LHCN-M2 (cell line): ENCODE measurements at regions not wholly inside any gene's neighbourhood (a gene's known extent, or its start where the extent isn't known, plus 50 kb on each side); places are given as distances from the start of the nearest gene placed in this dataset.

Experiments used
- DNase-seq: peaks from one replicate; pipeline ENCODE4 v3.0.0-alpha.2; 2012; ENCODE audit warnings: low read depth

DNA sequence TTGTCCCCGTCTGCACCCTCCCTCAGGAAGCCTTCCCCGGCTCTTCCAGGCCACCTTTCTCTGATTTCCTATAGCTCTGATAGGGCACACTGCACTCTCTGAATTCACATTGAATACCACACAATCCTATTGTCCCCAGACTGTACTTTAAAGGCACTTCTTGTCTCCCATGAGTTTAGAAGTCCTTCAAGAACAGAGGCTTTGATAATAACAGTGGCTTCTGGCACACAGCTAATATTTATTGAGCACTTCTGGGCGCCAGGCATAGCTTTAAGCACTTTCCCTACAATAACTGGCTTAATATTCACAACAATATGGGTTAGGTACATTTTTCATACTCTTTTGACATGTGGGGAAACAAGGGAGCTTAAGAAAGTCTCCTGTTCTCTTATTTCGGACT, 169.7 kb upstream of the IRX6 start:
- no peak for DNase-seq

- DNase-seq, result no peak
Measured at GRCh38 chr16:55154956-55155355, 169.0 kb upstream of the IRX6 start.

DNA sequence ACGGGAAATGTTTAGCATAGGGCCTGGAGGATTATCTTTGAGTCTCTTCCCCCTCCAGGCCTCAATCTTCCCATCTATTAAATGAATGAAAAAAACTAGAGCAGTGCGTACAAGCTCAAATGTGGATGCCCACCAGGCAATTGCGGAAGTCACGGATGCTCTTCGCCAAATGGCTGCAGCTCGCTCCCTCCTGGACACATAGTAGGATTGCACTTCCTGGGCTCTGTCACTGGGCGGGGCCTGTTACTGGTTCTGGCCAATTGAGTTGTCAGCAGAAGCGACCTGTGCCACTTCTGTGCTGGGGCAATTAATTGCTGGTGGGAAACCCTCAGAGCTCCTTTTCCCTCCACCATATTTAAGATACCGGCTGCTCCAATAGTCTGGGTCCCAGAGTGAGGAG, 168.2 kb upstream of the IRX6 start:
- DNase-seq, result no peak

GRCh38 chr16:55169780-55170179, 154.2 kb upstream of the IRX6 start:
- no peak for DNase-seq

- no peak for DNase-seq
Measured at GRCh38 chr16:55171241-55171640, 152.8 kb upstream of the IRX6 start.

- DNase-seq, result no peak
Measured at GRCh38 chr16:55175389-55175788, 148.6 kb upstream of the IRX6 start.

DNA sequence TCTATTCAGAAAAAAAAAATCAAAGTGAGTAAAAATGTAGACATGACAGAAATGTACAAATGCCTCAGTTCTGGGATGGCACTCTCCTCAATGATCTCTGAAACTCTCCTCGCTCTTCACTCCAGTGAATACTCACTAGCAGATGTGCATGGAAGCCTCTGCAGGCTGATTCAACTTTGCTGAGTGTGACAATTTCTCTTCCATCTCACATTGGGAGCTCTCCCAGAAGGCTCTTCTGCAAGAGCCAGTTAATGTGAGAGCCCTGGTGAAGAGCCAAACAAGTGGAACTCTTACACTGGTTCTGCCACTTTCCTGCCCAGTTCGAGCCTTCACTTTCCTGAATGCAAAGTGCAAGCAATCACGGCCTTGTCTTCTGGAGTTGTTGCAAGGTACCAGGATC, 147.1 kb upstream of the IRX6 start:
- DNase-seq, result no peak

DNA sequence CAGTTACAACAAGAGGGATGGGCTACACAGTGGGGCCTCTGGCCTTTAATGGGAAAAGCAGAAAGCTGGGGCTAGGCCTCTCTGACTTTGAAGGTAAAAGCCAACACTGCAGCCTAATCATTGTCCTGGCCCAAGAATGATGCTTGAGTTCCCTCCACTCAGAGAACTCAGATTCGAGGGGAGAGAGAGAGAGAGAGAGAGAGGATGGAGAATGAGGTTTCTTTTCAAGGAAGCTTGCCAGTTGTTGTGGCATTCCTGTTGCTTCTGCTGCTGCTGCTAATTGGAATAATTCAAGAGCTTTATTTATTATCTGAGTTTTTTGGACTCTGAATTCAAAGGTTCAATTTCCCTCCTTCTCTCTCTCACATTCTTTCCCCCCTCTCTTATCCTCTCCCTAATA, 144.6 kb upstream of the IRX6 start:
- no peak for DNase-seq

DNA sequence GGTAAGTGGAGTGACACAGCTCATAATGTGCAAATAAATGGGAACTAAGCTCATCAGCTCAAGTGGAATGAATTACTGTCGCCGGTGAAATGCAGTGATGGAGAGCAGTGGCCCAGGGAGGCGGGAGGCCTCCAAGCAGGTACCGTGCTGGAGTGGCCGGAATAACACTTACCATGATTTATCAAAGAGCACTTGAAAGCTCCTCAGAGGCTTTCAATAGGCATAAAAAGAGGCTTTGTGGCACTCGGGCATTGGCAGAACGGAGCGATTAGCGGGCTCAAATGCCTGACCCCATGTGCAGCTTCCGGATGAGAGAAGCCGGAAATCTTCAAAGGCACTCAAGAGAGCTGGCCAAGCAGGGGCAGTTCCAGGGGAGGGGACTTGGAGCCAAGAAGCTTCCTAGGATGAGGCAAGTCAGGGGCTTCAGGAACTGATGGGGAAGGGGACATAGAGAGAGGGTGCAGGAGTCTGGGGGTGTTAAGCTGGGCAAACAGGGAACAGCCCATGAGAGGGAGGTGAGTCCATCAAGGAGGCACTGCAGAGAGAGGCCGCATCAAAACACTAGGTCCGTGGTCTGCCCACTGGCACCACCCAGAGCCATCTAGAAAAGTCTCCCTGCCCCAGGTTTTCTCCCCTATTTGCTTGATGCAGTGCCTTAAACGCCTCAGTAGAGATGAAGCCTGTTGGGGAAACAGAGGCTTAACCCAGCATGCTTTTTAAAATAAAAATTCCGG, 144.0 kb upstream of the IRX6 start:
- no peak for DNase-seq

- DNase-seq, result no peak
Measured at GRCh38 chr16:55184052-55184451, 140.0 kb upstream of the IRX6 start.

DNA sequence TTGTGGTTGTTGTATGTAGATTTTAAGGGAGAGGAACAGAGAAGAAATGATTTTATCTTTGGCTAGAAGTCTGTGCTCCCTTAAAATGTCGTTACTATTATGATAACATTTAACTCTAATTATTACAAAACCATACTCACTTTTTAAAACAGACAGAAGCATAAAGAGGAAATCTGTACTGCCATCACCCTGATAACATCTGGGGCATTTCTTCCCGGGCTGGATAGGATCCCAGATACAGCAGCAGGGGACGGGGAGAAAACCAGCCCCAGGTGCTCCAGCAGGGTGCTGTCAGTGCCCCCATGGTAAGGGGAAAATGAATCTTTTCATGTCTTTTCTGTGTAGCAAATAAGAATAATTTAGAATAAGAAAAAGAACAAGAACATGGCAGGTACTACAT, 139.4 kb upstream of the IRX6 start:
- DNase-seq, result no peak

DNA sequence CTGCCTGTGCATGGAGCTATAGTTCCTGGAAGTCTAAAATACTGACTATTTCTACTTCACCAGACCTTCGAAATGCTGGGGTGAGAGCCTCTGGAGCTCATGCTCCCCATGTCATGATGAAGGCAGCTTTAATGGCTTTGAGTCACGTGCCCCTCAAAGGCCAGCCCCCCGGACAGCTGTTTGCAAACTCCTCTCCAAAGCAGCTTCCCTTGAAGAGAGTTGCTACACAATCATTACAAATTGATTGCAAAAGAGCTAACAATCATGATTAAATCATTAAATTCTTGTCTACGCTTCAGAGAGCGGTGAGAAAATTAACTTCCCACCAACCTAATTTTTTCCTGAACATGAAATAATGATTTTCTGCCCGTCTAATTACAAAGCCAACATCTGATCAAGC, 134.8 kb upstream of the IRX6 start:
- no peak for DNase-seq

DNA sequence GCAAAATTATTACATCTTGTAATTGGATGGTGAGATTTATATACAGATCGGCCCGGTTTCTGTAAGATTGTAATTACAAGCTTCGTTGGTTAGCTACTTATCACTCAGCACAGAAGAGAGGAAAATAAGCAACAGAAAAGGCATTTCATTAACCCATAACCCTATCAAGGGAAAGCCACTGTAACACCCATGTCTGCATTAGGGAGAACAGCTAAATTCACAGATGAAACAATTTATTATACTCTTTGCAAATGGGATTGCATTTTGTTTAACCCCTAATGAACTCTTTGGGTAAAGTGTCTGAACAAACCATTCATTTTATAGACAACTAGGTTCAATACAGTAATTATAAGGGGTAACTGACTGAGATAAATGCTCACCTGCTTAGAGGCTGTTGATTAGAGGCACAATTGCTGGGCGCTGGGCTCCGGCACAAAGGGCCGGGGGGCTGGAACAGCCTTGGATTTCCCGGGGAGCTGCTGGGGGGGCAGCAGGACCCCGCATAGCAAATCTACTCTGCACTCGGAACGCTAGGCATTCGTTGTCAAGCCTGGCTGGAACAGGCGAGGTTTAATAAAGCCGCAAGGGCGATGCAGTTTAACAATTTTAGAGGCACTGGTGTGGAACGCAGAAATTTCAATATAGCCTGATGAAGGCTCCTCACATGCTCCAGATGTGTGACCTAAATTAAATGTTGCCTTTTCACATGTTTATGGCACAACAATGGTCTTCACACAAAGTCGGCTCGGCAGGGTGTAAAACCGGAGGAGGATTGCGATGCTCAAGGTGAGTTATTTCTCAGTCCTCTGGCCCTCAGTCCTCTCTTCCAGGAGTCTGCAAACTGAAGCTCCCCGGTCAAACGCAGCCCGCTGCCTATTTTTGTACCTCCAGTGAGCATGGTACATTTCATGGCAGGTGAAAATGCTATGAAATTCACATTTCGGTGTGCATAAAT, 134.0 kb upstream of the IRX6 start:
- DNase-seq, result no peak

- no peak for DNase-seq
Measured at GRCh38 chr16:55192734-55193133, 131.3 kb upstream of the IRX6 start.

DNA sequence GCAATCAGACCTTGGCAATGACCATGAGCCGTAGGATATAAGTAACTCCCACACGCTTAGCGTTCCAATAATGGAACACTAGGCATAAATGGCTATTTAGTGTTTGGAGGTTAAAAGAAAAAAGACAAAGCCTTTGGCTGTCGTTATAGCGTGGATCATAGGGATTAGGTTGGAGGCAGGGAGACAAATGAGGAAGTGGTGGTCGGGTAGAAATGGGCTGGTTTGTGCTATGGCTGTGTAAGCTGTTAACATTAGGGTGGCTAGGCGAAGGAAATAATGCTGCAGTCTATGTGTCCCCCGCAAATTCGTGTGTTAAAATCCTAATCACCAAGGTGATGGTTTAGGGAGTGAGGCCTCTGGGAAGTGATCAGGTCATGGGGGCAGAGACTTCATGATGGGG, 120.4 kb upstream of the IRX6 start:
- no peak for DNase-seq

DNA sequence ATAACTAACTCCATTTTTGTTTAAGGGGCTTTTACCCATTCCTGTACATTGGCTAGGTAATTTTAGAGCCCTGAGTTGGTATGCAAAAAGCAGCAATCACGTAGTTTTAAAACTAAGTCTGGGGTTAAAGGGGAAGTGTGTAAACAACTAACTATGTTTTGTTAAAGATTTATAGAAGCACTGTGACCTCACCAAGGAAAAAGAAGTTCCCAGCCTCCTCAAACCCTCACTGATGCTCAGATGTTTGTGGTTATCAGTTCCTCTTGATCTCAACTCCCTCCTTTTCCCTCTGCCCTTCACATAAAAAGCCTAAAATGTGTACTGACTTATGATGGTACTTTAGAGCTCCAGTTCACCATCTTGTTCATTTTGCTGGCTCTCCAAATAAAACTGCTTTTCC, 119.9 kb upstream of the IRX6 start:
- no peak for DNase-seq

GRCh38 chr16:55204923-55205322, 119.1 kb upstream of the IRX6 start:
- DNase-seq, result no peak

- DNase-seq, result no peak
Measured at GRCh38 chr16:55207693-55208428, 116.1 kb upstream of the IRX6 start.

DNA sequence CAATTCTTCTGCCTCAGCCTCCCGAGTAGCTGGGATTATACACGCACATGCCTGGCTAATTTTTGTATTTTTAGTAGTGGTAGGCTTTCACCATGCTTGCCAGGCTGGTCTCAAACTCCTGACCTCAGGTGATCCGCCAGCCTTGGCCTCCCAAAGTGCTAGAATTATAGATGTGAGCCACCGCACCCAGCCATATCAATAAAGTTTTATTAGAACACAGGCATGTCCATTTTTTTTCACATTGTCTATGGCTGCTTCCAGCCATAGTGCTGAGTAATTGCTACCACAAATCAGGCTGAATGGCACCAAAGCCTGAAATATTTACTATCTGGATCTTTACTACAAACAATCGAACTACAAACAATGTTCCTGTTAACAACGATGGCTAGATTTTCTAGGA, 114.4 kb upstream of the IRX6 start:
- no peak for DNase-seq

DNA sequence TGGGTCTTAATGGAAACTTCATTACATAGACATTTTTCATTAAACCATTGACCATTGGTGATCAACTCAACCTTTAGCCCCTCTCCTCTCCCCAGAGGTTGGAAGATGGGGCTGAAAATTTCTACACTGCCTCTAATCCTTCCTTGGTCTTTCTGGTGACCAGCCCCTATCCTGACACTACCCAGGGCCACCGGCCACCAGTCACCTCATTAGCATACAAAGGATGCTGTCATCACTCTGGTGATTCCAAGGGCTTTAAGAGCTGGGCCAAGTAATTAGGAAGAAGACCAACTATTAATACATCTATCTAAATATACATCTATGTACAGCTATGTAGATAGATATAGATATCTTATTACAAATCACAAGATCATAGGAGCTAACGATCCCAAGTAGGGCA, 111.2 kb upstream of the IRX6 start:
- no peak for DNase-seq

GRCh38 chr16:55214412-55214811, 109.6 kb upstream of the IRX6 start:
- no peak for DNase-seq

DNA sequence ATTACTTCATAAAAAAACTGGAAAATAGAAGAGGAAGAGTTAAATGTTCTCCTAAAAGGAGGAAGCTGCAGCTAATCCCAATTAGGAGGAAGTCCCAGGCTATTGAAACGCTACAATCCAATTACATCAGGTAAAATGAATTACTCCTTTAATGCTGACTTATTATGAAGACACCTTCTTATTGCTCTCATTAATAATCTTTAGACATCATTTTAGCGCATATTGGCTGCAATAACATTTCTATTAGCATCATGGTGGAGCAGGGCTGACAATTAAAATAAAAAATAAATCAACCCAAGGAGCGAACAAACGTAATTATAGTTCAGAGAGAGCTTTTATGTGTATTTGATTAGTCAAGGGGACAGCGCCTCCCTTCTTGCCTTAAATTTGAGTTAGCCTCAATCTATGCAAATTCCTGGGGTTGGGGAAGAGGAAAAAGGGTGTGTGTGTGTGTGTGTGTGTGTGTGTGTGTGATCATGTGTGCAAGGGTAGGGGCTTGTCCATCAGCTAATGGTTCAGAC, 109.0 kb upstream of the IRX6 start:
- no peak for DNase-seq
